ENCODE measurements at regions not wholly inside any gene's neighbourhood (a gene's known extent, or its start where the extent isn't known, plus 50 kb on each side); places are given as distances from the start of the nearest gene placed in this dataset.
"Not testable (repeated sequence)": the region's sequence is repeated elsewhere in the genome, so short reads cannot be mapped to it uniquely, and the experiment has no call there.

DNA sequence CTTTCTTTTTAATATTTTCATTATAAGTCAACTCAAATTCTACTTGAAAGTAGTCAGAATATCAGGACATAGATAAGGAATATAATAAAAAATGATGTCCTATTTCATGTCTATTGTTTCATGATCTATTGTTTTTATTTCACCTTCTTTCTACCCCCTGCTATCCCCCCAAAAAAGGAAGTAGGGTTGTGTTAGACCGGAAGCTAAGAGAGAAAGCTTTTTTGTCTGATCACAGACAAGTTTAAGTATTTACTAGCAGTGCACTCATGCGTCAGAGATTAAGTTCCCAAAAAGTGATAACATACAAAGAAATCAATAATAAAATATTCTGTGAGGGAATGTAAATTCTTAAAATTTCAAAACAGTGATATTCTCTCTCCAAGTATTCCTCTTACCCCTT is 447.1 kb upstream of the CNTNAP5 start:
- Mint-ChIP-seq H3K27ac (no peak overlapping the region), H3K9me3 (no peaks in the 10 kb centered on the region), H3K4me3 (no peak overlapping the region), H3K36me3 (ENCODE audit: low read depth) (no peaks in the 10 kb centered on the region), H3K4me1 (ENCODE audit: low read depth) (no peaks in the 10 kb centered on the region), H3K27me3 (no peaks in the 10 kb centered on the region)
- intact Hi-C loops (cut with micrococcal nuclease) = no loop called here

DNA sequence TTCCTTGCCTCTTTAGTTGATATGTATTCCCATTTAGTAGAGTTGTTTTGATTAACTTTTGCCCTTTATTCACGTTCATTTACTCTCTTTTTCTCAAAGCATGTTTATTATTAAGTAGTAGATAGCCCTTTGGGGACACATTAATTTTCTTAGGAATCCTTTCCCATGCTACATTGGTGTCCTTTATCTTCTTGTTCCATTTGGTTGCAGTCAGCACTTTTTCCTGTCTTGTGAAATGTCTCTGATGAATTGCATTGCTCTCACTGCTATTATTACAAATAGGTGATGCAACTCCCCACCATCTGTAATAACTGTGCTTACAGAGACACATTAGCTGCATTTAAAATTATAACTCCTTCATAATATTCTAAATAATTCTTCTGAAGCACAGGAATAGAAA is 428.5 kb upstream of the CNTNAP5 start:
- H3K4me1 Mint-ChIP-seq (ENCODE audit: low read depth) = no peaks in the 10 kb centered on the region
- H3K9me3 Mint-ChIP-seq = peaks cover 45% of the 10 kb centered on the region
- intact Hi-C loops (cut with micrococcal nuclease) = no loop called here
- H3K4me3 Mint-ChIP-seq = no peak overlapping the region
- H3K36me3 Mint-ChIP-seq (ENCODE audit: low read depth) = no peaks in the 10 kb centered on the region
- H3K27ac Mint-ChIP-seq = no peak overlapping the region
- no peaks in the 10 kb centered on the region for H3K27me3 Mint-ChIP-seq

DNA sequence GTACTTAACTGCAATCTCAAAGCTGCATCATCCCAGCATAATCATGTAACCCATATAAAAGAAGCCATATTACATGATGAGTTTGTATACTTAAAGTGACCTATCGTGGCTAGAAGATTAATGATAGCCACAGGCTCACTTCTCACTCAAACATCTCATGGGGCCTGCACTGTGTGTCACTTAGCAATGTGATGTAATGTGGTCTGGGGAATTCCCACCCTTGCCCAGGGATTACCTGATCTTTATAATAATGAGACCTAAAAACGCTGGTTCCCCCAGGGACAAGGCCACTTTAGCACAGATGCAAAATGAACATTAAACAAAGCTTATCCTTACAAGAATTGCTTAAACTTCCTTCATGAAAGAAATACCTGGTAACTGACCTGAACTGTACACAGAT is 427.1 kb upstream of the CNTNAP5 start:
- intact Hi-C loops (cut with micrococcal nuclease) = no loop called here
- no peak overlapping the region for H3K4me3 Mint-ChIP-seq
- H3K27me3 Mint-ChIP-seq = no peaks in the 10 kb centered on the region
- H3K27ac Mint-ChIP-seq = no peak overlapping the region
- H3K9me3 Mint-ChIP-seq = peaks cover 38% of the 10 kb centered on the region
- no peaks in the 10 kb centered on the region for H3K36me3 Mint-ChIP-seq (ENCODE audit: low read depth)
- H3K4me1 Mint-ChIP-seq (ENCODE audit: low read depth) = no peaks in the 10 kb centered on the region

DNA sequence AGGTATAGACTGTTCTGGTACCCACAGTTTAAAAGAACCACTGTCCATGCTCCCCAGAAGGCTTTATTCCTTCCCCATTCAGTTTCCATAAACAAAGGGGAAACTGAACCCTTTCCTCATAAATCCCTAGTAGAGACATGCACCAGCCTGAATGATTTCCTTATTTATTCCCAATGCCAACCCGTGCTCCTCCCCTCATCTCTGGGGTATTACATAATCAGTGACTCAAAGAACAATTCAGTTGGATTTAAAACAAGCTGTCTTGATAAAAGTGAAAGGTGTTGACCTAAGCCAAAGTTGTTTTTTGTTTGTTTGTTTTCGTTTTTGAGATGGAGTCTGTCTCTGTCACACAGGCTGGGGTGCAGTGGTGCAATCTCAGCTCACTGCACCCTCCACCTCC is 418.5 kb upstream of the CNTNAP5 start:
- no peak overlapping the region for H3K4me3 Mint-ChIP-seq
- no peaks in the 10 kb centered on the region for H3K4me1 Mint-ChIP-seq (ENCODE audit: low read depth)
- no peaks in the 10 kb centered on the region for H3K36me3 Mint-ChIP-seq (ENCODE audit: low read depth)
- H3K9me3 Mint-ChIP-seq = peaks cover 39% of the 10 kb centered on the region
- H3K27ac Mint-ChIP-seq = no peak overlapping the region
- H3K27me3 Mint-ChIP-seq = no peaks in the 10 kb centered on the region
- intact Hi-C loops (cut with micrococcal nuclease) = no loop called here

DNA sequence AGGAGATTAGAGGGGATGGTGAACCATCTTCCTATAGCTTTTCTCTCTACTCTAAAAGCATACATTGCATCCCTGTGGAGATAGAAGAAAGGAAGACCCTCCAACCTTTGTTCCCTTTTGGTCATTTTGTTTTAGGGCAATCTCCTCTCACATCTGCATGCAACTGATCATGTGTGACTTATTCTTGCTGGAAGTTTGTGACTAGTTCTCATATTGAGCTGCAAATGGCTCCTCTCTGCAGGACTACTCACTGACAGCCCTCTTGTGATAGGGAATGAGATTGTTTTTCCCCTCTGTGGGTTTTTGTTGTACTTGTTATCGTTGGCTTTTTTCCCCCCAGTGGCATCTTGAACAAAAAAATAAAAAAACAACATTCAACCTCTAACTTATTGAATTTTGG is 416.0 kb upstream of the CNTNAP5 start:
- no peaks in the 10 kb centered on the region for H3K27me3 Mint-ChIP-seq
- peaks cover 58% of the 10 kb centered on the region for H3K9me3 Mint-ChIP-seq
- H3K36me3 Mint-ChIP-seq (ENCODE audit: low read depth) = no peaks in the 10 kb centered on the region
- H3K27ac Mint-ChIP-seq = no peak overlapping the region
- H3K4me3 Mint-ChIP-seq = no peak overlapping the region
- no peaks in the 10 kb centered on the region for H3K4me1 Mint-ChIP-seq (ENCODE audit: low read depth)
- intact Hi-C loops (cut with micrococcal nuclease) = no loop called here

DNA sequence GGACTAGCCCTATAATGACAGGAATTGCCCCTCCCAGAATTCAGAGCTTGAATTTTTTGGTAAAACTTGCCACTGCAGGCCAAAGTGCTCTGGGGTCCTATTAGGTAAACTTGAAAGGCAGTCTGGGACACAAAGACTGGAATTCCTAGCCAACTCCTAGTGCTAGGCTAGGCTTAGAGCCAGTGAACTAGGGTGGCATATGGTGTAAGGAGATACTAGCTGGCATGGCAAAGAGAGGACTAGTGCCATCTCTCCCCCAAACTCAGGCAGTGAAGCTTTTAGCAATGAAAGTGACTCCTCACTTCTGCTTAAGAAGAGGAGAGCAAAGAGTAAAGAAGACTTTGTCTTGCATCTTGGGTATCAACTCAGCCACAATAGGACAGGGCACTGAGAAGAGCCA is 410.5 kb upstream of the CNTNAP5 start:
- Mint-ChIP-seq H3K4me1 (ENCODE audit: low read depth) (no peaks in the 10 kb centered on the region), H3K4me3 (no peak overlapping the region), H3K9me3 (peaks cover 87% of the 10 kb centered on the region), H3K27me3 (no peaks in the 10 kb centered on the region), H3K27ac (no peak overlapping the region), H3K36me3 (ENCODE audit: low read depth) (no peaks in the 10 kb centered on the region)
- intact Hi-C loops (cut with micrococcal nuclease) = no loop called here

DNA sequence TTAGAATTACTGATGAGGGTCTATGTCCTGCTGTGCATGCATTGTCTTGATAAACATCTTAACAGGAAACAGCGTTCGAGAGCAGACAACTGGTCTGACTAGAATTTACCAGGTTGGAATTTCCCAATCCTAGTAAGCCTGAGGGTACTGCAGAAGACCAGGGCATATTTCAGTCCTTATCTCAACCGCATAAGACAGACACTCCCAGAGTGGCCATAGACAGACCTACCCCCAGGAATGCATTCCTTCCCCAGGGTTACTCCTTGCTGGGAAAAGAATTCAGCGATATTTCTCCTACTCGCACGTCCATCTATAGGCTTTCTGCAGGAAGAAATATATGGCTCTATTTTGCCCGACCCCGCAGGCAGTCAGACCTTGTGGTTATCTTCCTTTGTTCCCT is 406.4 kb upstream of the CNTNAP5 start:
- peaks cover 66% of the 10 kb centered on the region for H3K9me3 Mint-ChIP-seq
- intact Hi-C loops (cut with micrococcal nuclease) = not testable (repeated sequence)

DNA sequence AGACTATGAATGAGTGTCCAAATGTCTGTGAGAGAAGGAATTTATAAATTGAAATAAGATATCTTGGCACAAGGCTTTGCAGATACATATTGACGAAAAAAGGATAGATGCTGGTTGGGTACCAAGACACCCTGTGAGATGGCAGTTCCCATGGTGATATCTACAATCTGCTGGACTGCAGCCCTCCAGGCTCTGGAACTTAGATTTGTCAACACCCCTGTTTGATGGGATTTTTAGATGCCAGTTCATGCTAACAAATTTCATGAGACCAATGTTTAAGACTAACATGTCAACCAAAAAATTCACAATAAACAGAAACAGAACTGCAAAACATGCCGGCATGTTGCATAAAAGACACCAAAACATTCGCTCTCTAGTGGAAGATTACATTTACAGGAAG is 400.3 kb upstream of the CNTNAP5 start:
- Mint-ChIP-seq H3K27ac (no peak overlapping the region), H3K4me1 (ENCODE audit: low read depth) (no peaks in the 10 kb centered on the region), H3K9me3 (peaks cover 22% of the 10 kb centered on the region), H3K27me3 (no peaks in the 10 kb centered on the region), H3K4me3 (no peak overlapping the region), H3K36me3 (ENCODE audit: low read depth) (no peaks in the 10 kb centered on the region)
- intact Hi-C loops (cut with micrococcal nuclease) = no loop called here

More for the DNA sequence above, 406.4 kb upstream of the CNTNAP5 start:
- not testable (repeated sequence) for H3K4me1 Mint-ChIP-seq (ENCODE audit: low read depth); H3K27ac Mint-ChIP-seq; H3K27me3 Mint-ChIP-seq; H3K36me3 Mint-ChIP-seq (ENCODE audit: low read depth); H3K4me3 Mint-ChIP-seq

DNA sequence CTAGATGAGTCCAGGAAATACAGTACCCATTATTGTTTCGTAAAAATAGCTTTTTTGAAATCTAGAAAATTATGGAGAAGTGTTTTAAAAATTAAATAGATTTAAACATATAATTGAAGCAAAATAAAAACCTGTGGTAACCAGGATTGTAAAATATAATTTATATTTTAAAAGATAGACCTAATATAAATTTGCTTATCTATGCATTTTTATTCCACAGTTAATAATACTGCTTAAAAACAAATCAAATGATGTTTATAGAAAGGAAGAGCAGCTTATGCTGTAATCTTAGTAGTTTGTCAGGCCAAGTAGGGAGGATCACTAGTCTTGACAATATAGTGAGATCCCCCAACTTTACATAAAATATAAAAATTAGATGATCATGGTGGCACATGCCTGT is 388.9 kb upstream of the CNTNAP5 start:
- H3K36me3 Mint-ChIP-seq (ENCODE audit: low read depth) = no peaks in the 10 kb centered on the region
- H3K9me3 Mint-ChIP-seq = peaks cover 7% of the 10 kb centered on the region
- H3K4me3 Mint-ChIP-seq = no peak overlapping the region
- no peaks in the 10 kb centered on the region for H3K4me1 Mint-ChIP-seq (ENCODE audit: low read depth)
- H3K27ac Mint-ChIP-seq = no peak overlapping the region
- no peaks in the 10 kb centered on the region for H3K27me3 Mint-ChIP-seq
- intact Hi-C loops (cut with micrococcal nuclease) = no loop called here

DNA sequence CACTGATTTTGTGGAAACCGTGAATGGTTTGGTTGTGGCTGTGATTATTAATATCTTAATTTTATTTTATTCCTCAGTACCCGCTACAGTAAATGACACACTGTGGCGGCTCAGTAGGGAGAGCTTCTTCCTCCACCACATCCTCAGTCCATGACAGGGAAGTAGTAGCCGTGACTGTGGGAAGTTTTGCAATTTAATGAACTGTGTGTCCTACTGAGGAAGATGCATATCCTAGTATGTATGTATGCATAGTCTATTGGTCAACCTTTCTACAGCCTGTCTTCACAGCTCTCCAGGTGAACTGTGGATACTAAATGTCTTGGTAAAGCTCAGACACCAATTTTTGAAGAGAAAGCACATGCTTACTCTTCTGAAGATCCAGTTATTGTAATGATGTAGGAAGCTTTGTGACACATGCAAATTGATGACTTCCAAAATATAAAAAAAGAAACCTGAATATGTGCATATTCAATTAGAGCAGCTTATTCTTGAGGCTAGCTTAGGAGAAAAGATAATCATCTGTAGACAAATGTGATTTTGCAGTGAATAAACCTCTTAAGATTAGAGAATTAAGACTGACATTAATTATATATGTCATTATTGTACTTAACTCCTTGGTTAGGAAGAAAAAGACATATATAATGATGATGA is 384.3 kb upstream of the CNTNAP5 start:
- intact Hi-C loops (cut with micrococcal nuclease) = no loop called here
- Mint-ChIP-seq H3K4me3 (no peak overlapping the region), H3K27me3 (no peaks in the 10 kb centered on the region)

DNA sequence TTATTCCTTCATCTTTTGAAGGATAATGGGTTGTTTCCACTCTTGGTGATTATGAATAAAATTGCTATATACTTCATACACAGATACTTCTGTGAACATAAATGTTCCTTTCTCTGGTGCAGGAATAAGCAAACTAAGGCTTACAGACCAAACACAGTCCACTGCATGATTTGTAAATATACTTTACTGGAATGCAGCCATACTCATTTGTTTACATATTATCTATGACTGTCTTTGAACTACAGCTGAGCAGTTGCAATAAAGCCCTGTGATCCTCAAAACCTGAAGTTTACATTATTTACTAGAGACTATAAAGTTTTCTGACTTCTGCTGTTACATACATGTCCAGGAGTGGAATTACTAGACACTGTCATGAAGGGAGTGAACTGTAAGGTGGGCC is 381.0 kb upstream of the CNTNAP5 start:
- Mint-ChIP-seq H3K9me3 (no peaks in the 10 kb centered on the region), H3K4me3 (no peak overlapping the region), H3K27me3 (no peaks in the 10 kb centered on the region), H3K27ac (no peak overlapping the region), H3K4me1 (ENCODE audit: low read depth) (no peaks in the 10 kb centered on the region), H3K36me3 (ENCODE audit: low read depth) (no peaks in the 10 kb centered on the region)
- intact Hi-C loops (cut with micrococcal nuclease) = no loop called here

More for the DNA sequence above, 384.3 kb upstream of the CNTNAP5 start:
- Mint-ChIP-seq H3K36me3 (ENCODE audit: low read depth) (no peaks in the 10 kb centered on the region), H3K9me3 (no peaks in the 10 kb centered on the region), H3K4me1 (ENCODE audit: low read depth) (no peaks in the 10 kb centered on the region), H3K27ac (no peak overlapping the region)

DNA sequence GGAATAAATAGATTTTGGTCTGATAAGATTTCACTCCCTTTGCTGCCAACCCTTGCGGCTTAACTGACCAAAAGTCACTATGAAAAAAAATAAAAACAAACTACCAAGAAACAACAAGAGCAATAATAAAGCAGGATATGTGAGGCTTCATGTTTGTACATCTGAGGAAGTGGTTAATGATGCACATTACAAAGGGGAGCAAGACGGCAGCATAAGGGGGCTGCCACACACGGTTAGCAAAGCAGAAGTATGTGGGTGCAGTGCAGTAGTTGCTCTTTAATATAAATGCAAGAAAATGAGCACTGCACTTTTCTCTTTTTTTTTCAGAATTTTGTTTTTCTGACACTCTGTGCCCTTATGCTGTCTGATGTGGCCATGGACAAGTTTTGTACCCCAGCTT is 377.1 kb upstream of the CNTNAP5 start:
- intact Hi-C loops (cut with micrococcal nuclease) = no loop called here
- Mint-ChIP-seq H3K27ac (no peak overlapping the region), H3K36me3 (ENCODE audit: low read depth) (no peaks in the 10 kb centered on the region), H3K4me1 (ENCODE audit: low read depth) (no peaks in the 10 kb centered on the region), H3K4me3 (no peak overlapping the region), H3K27me3 (no peaks in the 10 kb centered on the region), H3K9me3 (no peaks in the 10 kb centered on the region)

DNA sequence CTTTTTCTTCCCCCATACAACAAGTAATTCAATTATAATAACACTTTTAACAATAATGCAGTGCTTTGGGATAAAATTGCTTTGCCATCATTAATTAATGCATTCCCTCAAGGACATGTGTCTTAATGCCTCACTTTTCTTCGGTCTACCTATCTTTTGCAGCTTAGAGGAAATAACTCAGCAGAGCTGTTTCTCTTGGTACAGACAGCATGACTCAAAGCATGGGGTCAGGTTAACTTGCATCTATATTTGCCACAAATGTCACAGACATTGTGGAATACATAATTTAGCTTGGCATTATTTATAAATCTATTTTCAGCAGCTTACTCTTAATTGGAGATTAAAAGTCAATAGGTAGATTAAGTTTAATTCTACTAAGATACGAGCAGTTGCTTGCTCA is 376.1 kb upstream of the CNTNAP5 start:
- no peak overlapping the region for H3K27ac Mint-ChIP-seq
- H3K4me3 Mint-ChIP-seq = no peak overlapping the region
- H3K27me3 Mint-ChIP-seq = no peaks in the 10 kb centered on the region
- intact Hi-C loops (cut with micrococcal nuclease) = no loop called here
- no peaks in the 10 kb centered on the region for H3K9me3 Mint-ChIP-seq
- H3K36me3 Mint-ChIP-seq (ENCODE audit: low read depth) = no peaks in the 10 kb centered on the region
- H3K4me1 Mint-ChIP-seq (ENCODE audit: low read depth) = no peaks in the 10 kb centered on the region

DNA sequence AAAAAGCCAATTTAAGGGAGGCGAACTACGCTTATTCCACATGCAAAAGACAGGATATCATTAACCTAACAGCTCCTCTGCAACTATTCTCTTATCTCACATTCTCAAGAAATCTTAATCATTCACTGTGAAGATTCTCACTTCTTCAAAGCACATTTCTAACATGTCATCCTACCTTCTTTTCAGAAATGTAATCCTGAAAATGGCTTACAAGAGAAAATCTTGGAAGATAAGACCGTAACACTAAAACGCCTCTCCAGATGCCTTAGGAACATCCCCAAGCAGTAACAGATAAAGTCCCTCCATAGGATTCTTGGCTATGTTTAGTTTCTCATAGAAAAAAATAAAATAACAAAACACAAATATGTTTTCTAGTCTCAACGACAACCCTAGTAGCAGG is 373.9 kb upstream of the CNTNAP5 start:
- Mint-ChIP-seq H3K27ac (no peak overlapping the region), H3K4me1 (ENCODE audit: low read depth) (no peaks in the 10 kb centered on the region), H3K27me3 (no peaks in the 10 kb centered on the region), H3K9me3 (no peaks in the 10 kb centered on the region), H3K4me3 (no peak overlapping the region), H3K36me3 (ENCODE audit: low read depth) (no peaks in the 10 kb centered on the region)
- intact Hi-C loops (cut with micrococcal nuclease) = no loop called here

DNA sequence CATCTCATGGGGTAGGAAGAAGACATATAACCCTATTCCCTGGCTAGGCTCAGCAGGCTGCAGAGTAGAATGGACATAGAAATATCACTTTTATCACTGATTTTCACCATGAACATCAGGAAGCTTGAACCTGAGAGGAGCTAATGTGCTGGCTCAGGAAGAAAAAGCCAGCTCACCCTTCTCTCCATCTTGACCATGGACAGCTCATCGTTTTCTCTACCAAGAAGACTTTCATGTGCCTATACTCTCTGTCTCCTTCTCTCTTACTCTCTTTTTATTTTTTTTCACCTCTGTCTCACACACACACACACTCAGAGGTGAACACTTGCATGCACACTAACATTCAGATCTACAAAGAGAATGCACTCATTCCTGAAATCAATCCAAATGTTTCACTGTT is 372.8 kb upstream of the CNTNAP5 start:
- Mint-ChIP-seq H3K36me3 (ENCODE audit: low read depth) (no peaks in the 10 kb centered on the region), H3K4me3 (no peak overlapping the region), H3K9me3 (no peaks in the 10 kb centered on the region), H3K4me1 (ENCODE audit: low read depth) (no peaks in the 10 kb centered on the region), H3K27ac (no peak overlapping the region), H3K27me3 (no peaks in the 10 kb centered on the region)
- intact Hi-C loops (cut with micrococcal nuclease) = no loop called here

Measured in dendritic cell treated with granulocyte-macrophage colony-stimulating factor and Interleukin-4, amounts not matched to agents 40 ng/mL and 50 ng/mL, for 4 days (primary cell).